Left ventricle myocardium inferior (tissue), 1 donor: ENCODE measurements at regions not wholly inside any gene's neighbourhood (a gene's known extent, or its start where the extent isn't known, plus 50 kb on each side); places are given as distances from the start of the nearest gene placed in this dataset.
"Not testable (repeated sequence)": the region's sequence is repeated elsewhere in the genome, so short reads cannot be mapped to it uniquely, and the experiment has no call there.

Source experiments
- DNase-seq: peaks from one replicate; pipeline ENCODE4 v3.0.0-alpha.2; 2020
- H3K27ac ChIP-seq: fragments of 200-600 bp; replicated peaks from 2 replicates; pipeline ENCODE4 v1.8.0; 2021
- H3K27me3 ChIP-seq: fragments of 200-600 bp; 2 replicates; pipeline ENCODE4 v1.8.0; 2021; ENCODE audit warnings: low read depth
- H3K36me3 ChIP-seq: fragments of 200-600 bp; 2 replicates; pipeline ENCODE4 v1.8.0; 2021
- H3K4me1 ChIP-seq: fragments of 200-600 bp; 2 replicates; pipeline ENCODE4 v1.8.0; 2021
- H3K4me3 ChIP-seq: fragments of 200-600 bp; 2 replicates; pipeline ENCODE4 v1.8.0; 2021; ENCODE audit warnings: mild to moderate bottlenecking, moderate library complexity
- H3K9me3 ChIP-seq: fragments of 200-600 bp; replicated peaks from 2 replicates; pipeline ENCODE4 v1.8.0; 2021
- intact Hi-C: fragments of 100-400 bp; cut with micrococcal nuclease; formaldehyde crosslinking; loops from one replicate; pipeline ENCODE4 v1.11.0; 2022
- TF ChIP-seq, protein P1 (sequence below): fragments of 200-600 bp; IDR thresholded peaks from 2 replicates; pipeline ENCODE4 v1.8.0; 2021; ENCODE audit warnings: antibody characterized with exemption, mild to moderate bottlenecking, borderline replicate concordance
- donor health status: DM: no; HTN: yes; CAD: no; lungs with severe emphysema.

DNA sequence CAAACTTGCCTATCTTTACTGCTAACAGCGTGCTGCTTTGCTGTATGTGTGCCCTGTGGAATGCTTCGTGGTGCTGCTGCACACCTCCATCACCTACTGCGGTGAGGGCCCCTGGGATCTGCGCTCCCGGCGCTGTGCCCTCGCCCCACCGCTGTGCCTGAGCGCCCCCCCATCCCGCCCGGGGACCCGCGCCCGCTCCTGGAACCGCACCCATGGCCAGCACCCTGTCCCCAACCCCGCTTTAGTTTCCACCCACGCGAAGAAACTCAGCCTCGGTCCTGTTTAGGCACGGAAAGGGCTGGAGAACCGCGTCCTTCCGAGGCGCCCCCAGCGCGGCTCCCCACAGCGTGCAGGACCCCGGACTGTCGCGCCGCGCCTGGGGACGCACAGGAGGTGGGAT, 373.4 kb downstream of the GOLGA6L6 start:
- H3K4me3 ChIP-seq, H3K9me3 ChIP-seq, H3K4me1 ChIP-seq, H3K27me3 ChIP-seq, DNase-seq, H3K27ac ChIP-seq, H3K36me3 ChIP-seq, intact Hi-C loops: not testable (repeated sequence)

DNA sequence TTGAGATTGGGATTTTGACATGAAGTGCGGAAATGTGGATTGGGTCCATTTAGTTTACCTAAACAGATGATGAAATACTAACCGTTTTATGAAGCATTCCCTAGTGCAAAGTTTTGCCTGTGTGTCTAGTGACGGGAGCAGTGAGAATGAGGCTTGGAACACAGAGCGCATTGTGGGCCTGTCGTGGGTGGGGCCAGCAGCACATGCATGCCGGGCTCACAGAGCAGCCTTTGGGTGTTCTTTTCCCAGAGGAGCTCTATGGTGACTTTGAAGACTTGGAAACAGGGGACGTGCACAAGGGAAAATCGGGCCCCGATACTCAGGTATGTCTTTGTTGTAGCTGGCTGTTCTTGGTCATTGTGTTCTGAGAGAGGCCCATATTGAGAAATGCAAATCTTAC, 388.1 kb downstream of the GOLGA6L6 start:
- DNase-seq, H3K36me3 ChIP-seq, H3K4me1 ChIP-seq, H3K27me3 ChIP-seq, H3K4me3 ChIP-seq, H3K9me3 ChIP-seq, intact Hi-C loops, H3K27ac ChIP-seq: not testable (repeated sequence)

DNA sequence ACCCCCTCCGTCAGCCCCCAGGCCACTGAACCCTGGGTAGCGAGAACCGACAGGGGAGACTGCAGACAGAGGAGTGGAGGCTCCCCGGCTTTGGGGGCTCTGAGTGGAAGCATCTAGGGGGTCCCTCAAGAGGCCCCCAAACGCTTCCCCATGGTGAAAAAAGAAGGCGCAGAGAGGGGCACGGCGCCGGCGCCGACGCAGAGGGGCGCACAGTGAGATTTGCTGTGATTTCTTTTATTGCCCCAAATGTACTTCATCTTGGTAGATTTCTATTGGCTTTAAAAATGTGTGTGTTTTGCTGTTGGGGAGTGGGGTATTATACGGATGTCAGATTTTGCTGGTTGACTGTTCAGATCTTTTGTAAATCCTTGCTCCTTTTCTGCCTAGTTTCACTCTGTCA, 392.9 kb downstream of the GOLGA6L6 start:
- intact Hi-C loops, H3K9me3 ChIP-seq, H3K27ac ChIP-seq, DNase-seq, H3K4me3 ChIP-seq, H3K36me3 ChIP-seq, H3K27me3 ChIP-seq, H3K4me1 ChIP-seq: not testable (repeated sequence)

DNA sequence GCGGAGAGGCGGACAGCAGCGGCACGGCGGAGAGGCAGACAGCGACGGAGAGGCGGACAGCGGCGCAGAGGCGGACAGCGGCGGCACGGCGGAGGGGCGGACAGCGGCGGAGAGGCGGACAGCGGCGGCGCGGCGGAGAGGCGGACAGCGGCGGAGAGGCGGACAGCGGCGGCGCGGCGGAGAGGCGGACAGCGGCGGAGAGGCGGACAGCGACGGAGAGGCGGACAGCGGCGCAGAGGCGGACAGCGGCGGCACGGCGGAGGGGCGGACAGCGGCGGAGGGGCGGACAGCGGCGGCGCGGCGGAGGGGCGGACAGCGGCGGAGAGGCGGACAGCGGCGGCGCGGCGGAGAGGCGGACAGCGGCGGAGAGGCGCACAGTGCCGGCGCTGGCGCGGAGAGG, 393.6 kb downstream of the GOLGA6L6 start:
- H3K27me3 ChIP-seq, H3K4me3 ChIP-seq, H3K27ac ChIP-seq, H3K9me3 ChIP-seq, H3K36me3 ChIP-seq, H3K4me1 ChIP-seq, intact Hi-C loops, DNase-seq: not testable (repeated sequence)

DNA sequence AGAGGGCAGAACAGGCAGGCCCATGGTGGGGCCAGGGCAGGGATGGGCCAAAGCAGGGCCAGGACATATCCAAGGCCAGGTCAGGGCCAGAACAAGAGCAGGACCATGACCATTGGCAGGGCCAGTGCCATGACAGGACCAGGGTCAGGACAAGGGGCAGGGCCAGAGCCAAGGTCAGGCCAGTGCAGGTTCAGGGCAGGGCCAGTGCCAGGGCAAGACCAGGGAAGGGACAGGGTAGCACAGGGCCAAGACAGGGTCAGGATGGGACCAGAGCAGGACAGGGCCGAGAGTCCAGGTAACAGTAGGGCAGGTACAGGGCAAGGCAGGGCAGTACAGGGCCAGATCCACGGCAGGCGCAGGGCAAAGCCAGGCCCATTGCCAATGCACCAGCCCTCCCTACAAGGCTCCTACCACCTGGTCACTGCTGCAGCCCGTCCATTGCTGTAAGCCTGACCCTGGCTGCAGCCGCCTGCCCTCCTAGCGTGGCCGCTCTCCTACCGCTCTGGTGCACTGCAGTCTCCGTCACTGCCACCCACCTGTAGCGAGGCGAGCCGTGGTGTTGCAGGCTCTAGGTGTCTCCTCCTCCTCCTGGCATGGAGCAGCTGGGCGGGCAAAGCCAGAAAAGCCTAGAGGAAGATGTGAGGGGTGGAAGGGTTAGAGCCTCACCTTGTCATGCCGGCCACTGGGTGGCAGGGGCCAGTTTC, 397.1 kb downstream of the GOLGA6L6 start:
- H3K27ac ChIP-seq, H3K4me1 ChIP-seq, H3K27me3 ChIP-seq, H3K9me3 ChIP-seq, H3K4me3 ChIP-seq, H3K36me3 ChIP-seq, intact Hi-C loops: not testable (repeated sequence)
- DNase-seq = peak; percentile 10

DNA sequence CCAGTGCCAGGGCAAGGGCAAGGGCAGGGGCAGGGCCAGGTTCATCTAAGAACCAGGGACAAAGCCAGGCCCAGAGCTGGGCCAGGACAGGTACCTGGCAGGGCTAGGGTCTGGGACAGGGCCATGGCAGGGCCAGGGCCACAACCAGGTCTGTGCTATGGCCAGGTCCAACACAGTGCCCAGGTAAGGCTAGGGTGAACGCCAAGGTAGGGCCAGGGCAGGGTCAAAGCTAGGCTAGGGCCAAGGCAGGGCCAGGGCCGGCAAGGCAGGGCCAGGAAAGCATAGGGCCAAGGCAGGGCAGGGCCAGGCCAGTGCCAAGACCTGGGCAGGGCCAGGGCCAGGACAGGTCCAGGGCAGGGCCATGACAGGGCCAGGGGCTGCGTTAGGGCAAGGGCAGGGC, 398.7 kb downstream of the GOLGA6L6 start:
- H3K4me1 ChIP-seq, H3K9me3 ChIP-seq, H3K27ac ChIP-seq, intact Hi-C loops, H3K36me3 ChIP-seq, H3K27me3 ChIP-seq, H3K4me3 ChIP-seq: not testable (repeated sequence)
- DNase-seq = peak; percentile 10

DNA sequence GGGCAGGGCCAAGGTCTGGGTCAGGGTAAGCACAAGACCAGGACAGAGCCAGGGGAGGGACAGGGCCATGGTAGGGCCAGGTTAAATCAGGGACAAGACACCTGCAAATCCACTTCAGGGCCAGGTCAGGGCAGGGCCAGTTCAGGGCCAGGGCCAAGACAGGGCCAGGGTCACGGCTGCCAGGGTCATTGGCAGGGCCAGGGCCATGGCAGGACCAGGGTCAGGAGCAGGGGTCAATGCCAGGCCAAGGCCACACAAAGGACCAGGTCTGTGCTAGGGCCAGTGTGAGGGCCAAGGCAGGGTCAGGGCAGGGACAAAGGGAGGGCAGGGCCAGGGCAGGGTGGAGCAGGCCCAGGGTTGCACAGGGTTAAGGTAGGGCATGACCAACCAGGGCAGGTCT, 399.2 kb downstream of the GOLGA6L6 start:
- H3K4me1 ChIP-seq, intact Hi-C loops, H3K36me3 ChIP-seq, H3K27ac ChIP-seq, H3K9me3 ChIP-seq, H3K27me3 ChIP-seq, H3K4me3 ChIP-seq: not testable (repeated sequence)
- peak; percentile 10 for DNase-seq

DNA sequence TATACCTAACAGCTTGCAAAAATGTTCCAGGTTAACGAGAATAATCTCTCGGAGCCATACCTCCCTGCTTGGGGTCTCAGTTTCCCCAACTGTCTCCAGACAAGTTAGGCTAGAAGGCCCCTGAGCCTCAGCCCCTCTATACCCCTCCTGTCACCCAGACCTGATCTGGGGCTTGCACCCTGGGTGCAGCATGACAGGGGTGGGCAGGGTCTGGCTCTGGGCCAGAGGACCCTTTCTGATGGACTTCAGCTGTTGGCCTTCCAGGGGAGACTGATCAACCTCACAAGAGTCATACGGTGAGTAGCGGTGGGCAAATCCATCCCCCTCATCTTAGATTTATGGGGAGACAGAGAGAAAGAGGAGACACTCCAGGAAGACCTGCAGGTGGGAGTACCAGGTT, 416.9 kb downstream of the GOLGA6L6 start:
- DNase-seq, H3K4me1 ChIP-seq, intact Hi-C loops, H3K36me3 ChIP-seq, H3K4me3 ChIP-seq, H3K27ac ChIP-seq, H3K27me3 ChIP-seq, H3K9me3 ChIP-seq: not testable (repeated sequence)

DNA sequence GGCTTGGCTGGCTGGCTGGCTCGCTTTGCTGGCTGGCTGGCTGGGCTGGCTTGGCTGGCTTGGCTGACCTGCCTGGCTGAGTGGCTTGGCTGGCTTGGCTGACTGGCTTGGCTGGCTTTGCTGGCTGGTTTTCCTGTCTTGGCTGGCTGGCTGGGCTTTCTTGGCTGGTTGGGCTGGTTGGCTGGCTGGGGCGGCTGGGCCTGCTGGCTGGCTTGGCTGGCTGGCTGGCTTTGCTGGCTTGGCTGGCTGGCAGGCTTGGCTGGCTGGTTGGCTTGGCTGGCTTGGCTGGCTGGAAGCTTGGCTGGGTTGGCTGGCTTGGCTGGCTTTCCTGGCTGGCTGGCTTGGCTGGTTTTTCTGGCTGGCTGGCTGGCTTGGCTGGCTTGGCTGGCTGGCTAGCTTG, 435.6 kb downstream of the GOLGA6L6 start:
- Histone ChIP-seq H3K9me3 (no peaks in the 10 kb centered on the region), H3K27ac (no peak overlapping the region), H3K27me3 (no peaks in the 10 kb centered on the region), H3K4me3 (no peak overlapping the region), H3K36me3 (no peaks in the 10 kb centered on the region), H3K4me1 (no peaks in the 10 kb centered on the region)
- TF ChIP-seq, protein P1, sequence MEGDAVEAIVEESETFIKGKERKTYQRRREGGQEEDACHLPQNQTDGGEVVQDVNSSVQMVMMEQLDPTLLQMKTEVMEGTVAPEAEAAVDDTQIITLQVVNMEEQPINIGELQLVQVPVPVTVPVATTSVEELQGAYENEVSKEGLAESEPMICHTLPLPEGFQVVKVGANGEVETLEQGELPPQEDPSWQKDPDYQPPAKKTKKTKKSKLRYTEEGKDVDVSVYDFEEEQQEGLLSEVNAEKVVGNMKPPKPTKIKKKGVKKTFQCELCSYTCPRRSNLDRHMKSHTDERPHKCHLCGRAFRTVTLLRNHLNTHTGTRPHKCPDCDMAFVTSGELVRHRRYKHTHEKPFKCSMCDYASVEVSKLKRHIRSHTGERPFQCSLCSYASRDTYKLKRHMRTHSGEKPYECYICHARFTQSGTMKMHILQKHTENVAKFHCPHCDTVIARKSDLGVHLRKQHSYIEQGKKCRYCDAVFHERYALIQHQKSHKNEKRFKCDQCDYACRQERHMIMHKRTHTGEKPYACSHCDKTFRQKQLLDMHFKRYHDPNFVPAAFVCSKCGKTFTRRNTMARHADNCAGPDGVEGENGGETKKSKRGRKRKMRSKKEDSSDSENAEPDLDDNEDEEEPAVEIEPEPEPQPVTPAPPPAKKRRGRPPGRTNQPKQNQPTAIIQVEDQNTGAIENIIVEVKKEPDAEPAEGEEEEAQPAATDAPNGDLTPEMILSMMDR = no peak
- peak; percentile 22 for DNase-seq
- intact Hi-C loops = no loop called here

DNA sequence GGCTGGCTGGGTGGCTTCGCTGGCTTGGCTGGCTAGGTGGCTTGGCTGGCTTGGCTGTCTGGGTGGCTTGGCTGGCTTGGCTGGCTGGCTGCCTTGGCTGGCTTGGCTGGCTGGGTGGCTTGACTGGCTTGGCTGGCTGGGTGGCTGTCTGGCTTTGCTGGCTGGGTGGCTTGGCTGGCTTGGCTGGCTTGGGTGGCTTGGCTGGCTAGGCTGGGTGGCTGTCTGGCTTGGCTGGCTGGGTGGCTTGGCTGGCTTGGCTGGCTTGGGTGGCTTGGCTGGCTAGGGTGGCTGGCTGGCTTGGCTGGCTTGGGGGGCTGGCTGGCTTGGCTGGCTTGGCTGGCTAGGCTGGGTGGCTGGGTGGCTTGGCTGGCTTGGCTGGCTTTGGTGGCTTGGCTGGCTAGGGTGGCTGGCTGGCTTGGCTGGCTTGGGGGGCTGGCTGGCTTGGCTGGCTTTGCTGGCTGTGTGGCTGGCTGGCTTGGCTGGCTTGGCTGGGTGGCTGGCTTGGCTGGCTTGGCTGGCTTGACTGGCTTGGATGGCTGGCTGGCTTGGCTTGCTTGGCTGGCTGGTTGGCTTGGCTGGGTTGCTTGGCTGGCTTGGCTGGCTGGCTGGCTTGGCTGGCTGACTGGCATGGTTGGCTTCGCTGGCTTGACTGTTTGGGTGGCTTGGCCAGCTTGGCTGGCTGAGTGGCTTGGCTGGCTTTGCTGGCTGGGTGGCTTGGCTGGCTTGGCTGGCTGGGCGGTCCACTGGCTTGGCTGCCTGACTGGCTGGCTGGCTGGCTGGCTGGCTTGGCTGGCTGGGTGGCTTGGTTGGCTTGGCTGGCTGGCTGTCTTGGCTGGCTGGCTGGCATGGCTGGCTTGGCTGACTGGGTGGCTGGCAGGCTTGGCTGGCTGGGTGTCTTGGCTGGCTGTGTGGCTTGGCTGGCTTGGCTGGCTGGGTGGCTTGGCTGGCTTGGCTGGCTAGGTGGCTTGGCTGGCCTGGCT, 436.3 kb downstream of the GOLGA6L6 start:
- H3K4me1 ChIP-seq, intact Hi-C loops, H3K36me3 ChIP-seq, H3K27me3 ChIP-seq, H3K27ac ChIP-seq, H3K4me3 ChIP-seq, H3K9me3 ChIP-seq, DNase-seq: not testable (repeated sequence)

DNA sequence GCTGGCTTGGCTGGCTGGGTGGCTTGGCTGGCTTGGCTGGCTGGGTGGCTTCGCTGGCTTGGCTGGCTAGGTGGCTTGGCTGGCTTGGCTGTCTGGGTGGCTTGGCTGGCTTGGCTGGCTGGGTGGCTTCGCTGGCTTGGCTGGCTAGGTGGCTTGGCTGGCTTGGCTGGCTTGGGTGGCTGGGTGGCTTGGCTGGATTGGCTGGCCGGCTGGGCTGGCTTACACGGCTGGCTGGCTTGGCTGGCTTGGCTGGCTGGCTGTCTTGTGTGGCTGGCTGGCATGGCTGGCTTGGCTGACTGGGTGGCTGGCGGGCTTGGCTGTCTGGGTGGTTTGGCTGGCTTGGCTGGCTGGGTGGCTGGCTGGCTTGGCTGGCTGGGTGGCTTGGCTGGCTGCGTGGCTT, 437.0 kb downstream of the GOLGA6L6 start:
- H3K9me3 ChIP-seq, intact Hi-C loops: not testable (repeated sequence)
- peak; percentile 36 for DNase-seq

DNA sequence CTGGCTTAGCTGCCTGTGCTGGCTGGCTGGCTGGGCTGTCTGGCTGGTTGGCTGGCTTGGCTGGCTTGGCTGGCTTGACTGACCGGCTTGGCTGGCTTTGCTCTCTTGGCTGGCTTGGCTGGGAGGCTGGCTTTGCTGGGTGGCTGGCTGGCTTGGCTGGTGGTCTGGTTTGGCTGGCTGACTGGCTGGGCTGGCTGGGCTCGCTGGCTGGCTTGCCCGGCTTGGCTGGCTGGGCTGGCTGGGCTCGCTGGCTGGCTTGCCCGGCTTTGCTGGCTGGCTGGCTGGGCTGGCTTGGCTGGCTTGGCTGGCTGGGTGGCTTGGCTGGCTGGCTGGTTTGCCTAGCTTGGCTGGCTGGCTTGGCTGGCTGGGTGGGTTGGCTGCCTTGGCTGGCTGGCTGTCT, 438.7 kb downstream of the GOLGA6L6 start:
- H3K27ac ChIP-seq, H3K4me3 ChIP-seq, H3K4me1 ChIP-seq, intact Hi-C loops, H3K27me3 ChIP-seq, H3K36me3 ChIP-seq, H3K9me3 ChIP-seq: not testable (repeated sequence)
- peak; percentile 53 for DNase-seq

More for the DNA sequence above, 437.0 kb downstream of the GOLGA6L6 start:
- not testable (repeated sequence) for H3K27me3 ChIP-seq, H3K4me1 ChIP-seq, H3K4me3 ChIP-seq, H3K36me3 ChIP-seq, H3K27ac ChIP-seq

DNA sequence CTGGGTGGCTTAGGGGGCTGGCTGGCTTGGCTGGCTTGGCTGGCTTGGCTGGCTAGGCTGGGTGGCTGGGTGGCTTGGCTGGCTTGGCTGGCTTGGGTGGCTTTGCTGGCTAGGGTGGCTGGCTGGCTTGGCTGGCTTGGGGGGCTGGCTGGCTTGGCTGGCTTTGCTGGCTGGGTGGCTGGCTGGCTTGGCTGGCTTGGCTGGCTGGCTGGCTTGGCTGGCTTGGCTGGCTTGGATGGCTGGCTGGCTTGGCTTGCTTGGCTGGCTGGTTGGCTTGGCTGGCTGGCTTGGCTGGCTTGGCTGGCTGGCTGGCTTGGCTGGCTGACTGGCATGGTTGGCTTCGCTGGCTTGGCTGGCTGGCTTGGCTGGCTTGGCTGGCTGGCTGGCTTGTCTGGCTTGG, 439.4 kb downstream of the GOLGA6L6 start:
- DNase-seq = peak; percentile 58
- H3K36me3 ChIP-seq, H3K27me3 ChIP-seq, H3K4me1 ChIP-seq, H3K4me3 ChIP-seq, intact Hi-C loops, H3K9me3 ChIP-seq, H3K27ac ChIP-seq: not testable (repeated sequence)
